ENCODE measurements at regions not wholly inside any gene's neighbourhood (a gene's known extent, or its start where the extent isn't known, plus 50 kb on each side); places are given as distances from the start of the nearest gene placed in this dataset.

- H2AK5ac ChIP-seq (ENCODE audit: low read depth, low read length), result no peak overlapping the region
- peak overlapping the region; percentile 98 for H3K27ac ChIP-seq (replicated peaks; ENCODE audit: low read length)
- H3K9me3 ChIP-seq (replicated peaks in 1 of 2; ENCODE audit: control insufficient read depth in 2 of 2, insufficient read depth in 1 of 2, low read depth in 1 of 2, low read length in 2 of 2), result no peaks in the 10 kb centered on the region
- H3K18ac ChIP-seq (ENCODE audit: low read length), result peak overlapping the region; percentile 92
- peak overlapping the region; percentile 69 for H2BK5ac ChIP-seq (ENCODE audit: low read length)
- H3K14ac ChIP-seq (ENCODE audit: low read length), result no peak overlapping the region
- H3K23ac ChIP-seq (ENCODE audit: low read depth, low read length, poor library complexity), result peak overlapping the region; percentile 95
- H4K91ac ChIP-seq (ENCODE audit: low read depth, low read length, poor library complexity), result no peak overlapping the region
- H3K9ac ChIP-seq (ENCODE audit: low read depth, low read length, poor library complexity), result peak overlapping the region; percentile 83
- no CpG with 5 or more reads among the region's 22 CpGs for WGBS, 2 donors (ENCODE audit: extremely low coverage in 2 of 2, insufficient read length in 2 of 2, insufficient replicate concordance in 1 of 2)
- H3K4me3 ChIP-seq (ENCODE audit: low read length in 2 of 2), result peak overlapping the region; percentile 78 to 89
- H3K27me3 ChIP-seq (ENCODE audit: control insufficient read depth in 3 of 3, insufficient read depth in 3 of 3, low read depth in 1 of 3, low read length in 3 of 3), result no peaks in the 10 kb centered on the region
- DNase-seq (ENCODE audit: low spot score), result no peak
- no peaks in the 10 kb centered on the region for H3K79me1 ChIP-seq (ENCODE audit: low read depth, low read length)
- H2BK15ac ChIP-seq (ENCODE audit: low read length), result no peak overlapping the region
- H3K4me1 ChIP-seq (ENCODE audit: control insufficient read depth in 2 of 2, insufficient read depth in 1 of 2, low read depth in 1 of 2, low read length in 2 of 2), result peaks cover 2 to 5% of the 10 kb centered on the region in 2 donors
- H2AFZ ChIP-seq (ENCODE audit: low read length), result no peak overlapping the region
- H3K4me2 ChIP-seq (ENCODE audit: insufficient read depth, low read length, poor library complexity, severe bottlenecking), result peak overlapping the region; percentile 72
- no peak overlapping the region for H3K4ac ChIP-seq (ENCODE audit: low read length)
- no peak overlapping the region for H4K8ac ChIP-seq (ENCODE audit: low read depth, low read length)
- H2BK12ac ChIP-seq (ENCODE audit: low read length), result no peak overlapping the region
- H3K36me3 ChIP-seq (replicated peaks in 1 of 2; ENCODE audit: control insufficient read depth in 2 of 2, insufficient read depth in 2 of 2, low read length in 2 of 2), result no peaks in the 10 kb centered on the region
- H2BK120ac ChIP-seq (ENCODE audit: low read depth, low read length), result no peak overlapping the region
These were observed 129.2 kb downstream of the HFE start for GRCh38 chr6:26216359-26216885.

GRCh38 chr6:26216886-26217713 is 129.9 kb downstream of the HFE start:
- Histone ChIP-seq H4K8ac (ENCODE audit: low read depth, low read length) (no peak overlapping the region), H3K27me3 (ENCODE audit: control insufficient read depth in 3 of 3, insufficient read depth in 3 of 3, low read depth in 1 of 3, low read length in 3 of 3) (no peaks in the 10 kb centered on the region), H3K4me1 (ENCODE audit: control insufficient read depth in 2 of 2, insufficient read depth in 1 of 2, low read depth in 1 of 2, low read length in 2 of 2) (peaks cover 2 to 5% of the 10 kb centered on the region in 2 donors), H2BK12ac (ENCODE audit: low read length) (no peak overlapping the region), H2AK5ac (ENCODE audit: low read depth, low read length) (no peak overlapping the region), H4K91ac (ENCODE audit: low read depth, low read length, poor library complexity) (no peak overlapping the region), H3K4ac (ENCODE audit: low read length) (no peak overlapping the region), H3K4me2 (ENCODE audit: insufficient read depth, low read length, poor library complexity, severe bottlenecking) (peak overlapping the region; percentile 51), H3K23ac (ENCODE audit: low read depth, low read length, poor library complexity) (peak overlapping the region; percentile 96), H3K27ac (replicated peaks; ENCODE audit: low read length) (peak overlapping the region; percentile 98), H2BK5ac (ENCODE audit: low read length) (peak overlapping the region; percentile 26), H2BK120ac (ENCODE audit: low read depth, low read length) (no peak overlapping the region), H3K14ac (ENCODE audit: low read length) (peak overlapping the region; percentile 27), H3K79me1 (ENCODE audit: low read depth, low read length) (no peaks in the 10 kb centered on the region), H3K4me3 (ENCODE audit: low read length in 2 of 2) (peak overlapping the region; percentile 78 to 92), H3K36me3 (replicated peaks in 1 of 2; ENCODE audit: control insufficient read depth in 2 of 2, insufficient read depth in 2 of 2, low read length in 2 of 2) (no peaks in the 10 kb centered on the region), H3K9ac (ENCODE audit: low read depth, low read length, poor library complexity) (peak overlapping the region; percentile 94), H2BK15ac (ENCODE audit: low read length) (no peak overlapping the region), H2AFZ (ENCODE audit: low read length) (peak overlapping the region; percentile 2), H3K18ac (ENCODE audit: low read length) (peak overlapping the region; percentile 71), H3K9me3 (replicated peaks in 1 of 2; ENCODE audit: control insufficient read depth in 2 of 2, insufficient read depth in 1 of 2, low read depth in 1 of 2, low read length in 2 of 2) (no peaks in the 10 kb centered on the region)
- WGBS, 2 donors (ENCODE audit: extremely low coverage in 2 of 2, insufficient read length in 2 of 2, insufficient replicate concordance in 1 of 2), result no CpG with 5 or more reads among the region's 44 CpGs
- DNase-seq (ENCODE audit: low spot score), result peak; percentile 96

GRCh38 chr6:26217714-26218075 is 130.5 kb downstream of the HFE start:
- no peak overlapping the region for H4K91ac ChIP-seq (ENCODE audit: low read depth, low read length, poor library complexity)
- H3K79me1 ChIP-seq (ENCODE audit: low read depth, low read length), result no peaks in the 10 kb centered on the region
- H3K14ac ChIP-seq (ENCODE audit: low read length), result no peak overlapping the region
- H3K4me2 ChIP-seq (ENCODE audit: insufficient read depth, low read length, poor library complexity, severe bottlenecking), result peak overlapping the region; percentile 51
- no peaks in the 10 kb centered on the region for H3K9me3 ChIP-seq (replicated peaks in 1 of 2; ENCODE audit: control insufficient read depth in 2 of 2, insufficient read depth in 1 of 2, low read depth in 1 of 2, low read length in 2 of 2)
- H4K8ac ChIP-seq (ENCODE audit: low read depth, low read length), result no peak overlapping the region
- H3K27ac ChIP-seq (replicated peaks; ENCODE audit: low read length), result peak overlapping the region; percentile 98
- no peak overlapping the region for H3K23ac ChIP-seq (ENCODE audit: low read depth, low read length, poor library complexity)
- H3K4me3 ChIP-seq (ENCODE audit: low read length in 2 of 2), result peak overlapping the region; percentile 78 to 92
- WGBS, 2 donors (ENCODE audit: extremely low coverage in 2 of 2, insufficient read length in 2 of 2, insufficient replicate concordance in 1 of 2), result no CpG with 5 or more reads among the region's 10 CpGs
- H3K18ac ChIP-seq (ENCODE audit: low read length), result no peak overlapping the region
- DNase-seq (ENCODE audit: low spot score), result no peak
- H2BK5ac ChIP-seq (ENCODE audit: low read length), result no peak overlapping the region
- no peaks in the 10 kb centered on the region for H3K27me3 ChIP-seq (ENCODE audit: control insufficient read depth in 3 of 3, insufficient read depth in 3 of 3, low read depth in 1 of 3, low read length in 3 of 3)
- peaks cover 4 to 8% of the 10 kb centered on the region in 2 donors for H3K4me1 ChIP-seq (ENCODE audit: control insufficient read depth in 2 of 2, insufficient read depth in 1 of 2, low read depth in 1 of 2, low read length in 2 of 2)
- no peaks in the 10 kb centered on the region for H3K36me3 ChIP-seq (replicated peaks in 1 of 2; ENCODE audit: control insufficient read depth in 2 of 2, insufficient read depth in 2 of 2, low read length in 2 of 2)
- no peak overlapping the region for H2BK120ac ChIP-seq (ENCODE audit: low read depth, low read length)
- no peak overlapping the region for H2BK15ac ChIP-seq (ENCODE audit: low read length)
- no peak overlapping the region for H2AFZ ChIP-seq (ENCODE audit: low read length)
- H3K9ac ChIP-seq (ENCODE audit: low read depth, low read length, poor library complexity), result no peak overlapping the region
- H2AK5ac ChIP-seq (ENCODE audit: low read depth, low read length), result no peak overlapping the region
- no peak overlapping the region for H2BK12ac ChIP-seq (ENCODE audit: low read length)
- no peak overlapping the region for H3K4ac ChIP-seq (ENCODE audit: low read length)

- WGBS, 2 donors (ENCODE audit: extremely low coverage in 2 of 2, insufficient read length in 2 of 2, insufficient replicate concordance in 1 of 2), result no CpG with 5 or more reads among the region's 2 CpGs
- no peak overlapping the region for H3K9ac ChIP-seq (ENCODE audit: low read depth, low read length, poor library complexity)
- H2BK12ac ChIP-seq (ENCODE audit: low read length), result no peak overlapping the region
- H3K36me3 ChIP-seq (replicated peaks in 1 of 2; ENCODE audit: control insufficient read depth in 2 of 2, insufficient read depth in 2 of 2, low read length in 2 of 2), result no peaks in the 10 kb centered on the region
- H3K4me2 ChIP-seq (ENCODE audit: insufficient read depth, low read length, poor library complexity, severe bottlenecking), result no peak overlapping the region
- no peak overlapping the region for H2BK15ac ChIP-seq (ENCODE audit: low read length)
- DNase-seq (ENCODE audit: low spot score), result no peak
- H2BK120ac ChIP-seq (ENCODE audit: low read depth, low read length), result peak overlapping the region; percentile 65
- H2BK5ac ChIP-seq (ENCODE audit: low read length), result no peak overlapping the region
- H3K18ac ChIP-seq (ENCODE audit: low read length), result peak overlapping the region; percentile 27
- H3K23ac ChIP-seq (ENCODE audit: low read depth, low read length, poor library complexity), result no peak overlapping the region
- H4K8ac ChIP-seq (ENCODE audit: low read depth, low read length), result no peak overlapping the region
- no peak overlapping the region for H3K4me3 ChIP-seq (ENCODE audit: low read length in 2 of 2)
- no peak overlapping the region for H3K14ac ChIP-seq (ENCODE audit: low read length)
- H3K4me1 ChIP-seq (ENCODE audit: control insufficient read depth in 2 of 2, insufficient read depth in 1 of 2, low read depth in 1 of 2, low read length in 2 of 2), result peaks cover 4 to 12% of the 10 kb centered on the region in 2 donors
- no peaks in the 10 kb centered on the region for H3K79me1 ChIP-seq (ENCODE audit: low read depth, low read length)
- no peaks in the 10 kb centered on the region for H3K9me3 ChIP-seq (replicated peaks in 1 of 2; ENCODE audit: control insufficient read depth in 2 of 2, insufficient read depth in 1 of 2, low read depth in 1 of 2, low read length in 2 of 2)
- no peak overlapping the region for H2AFZ ChIP-seq (ENCODE audit: low read length)
- peak overlapping the region; percentile 40 for H2AK5ac ChIP-seq (ENCODE audit: low read depth, low read length)
- no peak overlapping the region for H4K91ac ChIP-seq (ENCODE audit: low read depth, low read length, poor library complexity)
- H3K27ac ChIP-seq (replicated peaks; ENCODE audit: low read length), result no peak overlapping the region
- no peak overlapping the region for H3K4ac ChIP-seq (ENCODE audit: low read length)
- H3K27me3 ChIP-seq (ENCODE audit: control insufficient read depth in 3 of 3, insufficient read depth in 3 of 3, low read depth in 1 of 3, low read length in 3 of 3), result no peaks in the 10 kb centered on the region
These were observed 131.6 kb downstream of the HFE start for GRCh38 chr6:26218824-26219223.
